ENCODE measurements at regions not wholly inside any gene's neighbourhood (a gene's known extent, or its start where the extent isn't known, plus 50 kb on each side); places are given as distances from the start of the nearest gene placed in this dataset.
"Not testable (repeated sequence)": the region's sequence is repeated elsewhere in the genome, so short reads cannot be mapped to it uniquely, and the experiment has no call there.

DNA sequence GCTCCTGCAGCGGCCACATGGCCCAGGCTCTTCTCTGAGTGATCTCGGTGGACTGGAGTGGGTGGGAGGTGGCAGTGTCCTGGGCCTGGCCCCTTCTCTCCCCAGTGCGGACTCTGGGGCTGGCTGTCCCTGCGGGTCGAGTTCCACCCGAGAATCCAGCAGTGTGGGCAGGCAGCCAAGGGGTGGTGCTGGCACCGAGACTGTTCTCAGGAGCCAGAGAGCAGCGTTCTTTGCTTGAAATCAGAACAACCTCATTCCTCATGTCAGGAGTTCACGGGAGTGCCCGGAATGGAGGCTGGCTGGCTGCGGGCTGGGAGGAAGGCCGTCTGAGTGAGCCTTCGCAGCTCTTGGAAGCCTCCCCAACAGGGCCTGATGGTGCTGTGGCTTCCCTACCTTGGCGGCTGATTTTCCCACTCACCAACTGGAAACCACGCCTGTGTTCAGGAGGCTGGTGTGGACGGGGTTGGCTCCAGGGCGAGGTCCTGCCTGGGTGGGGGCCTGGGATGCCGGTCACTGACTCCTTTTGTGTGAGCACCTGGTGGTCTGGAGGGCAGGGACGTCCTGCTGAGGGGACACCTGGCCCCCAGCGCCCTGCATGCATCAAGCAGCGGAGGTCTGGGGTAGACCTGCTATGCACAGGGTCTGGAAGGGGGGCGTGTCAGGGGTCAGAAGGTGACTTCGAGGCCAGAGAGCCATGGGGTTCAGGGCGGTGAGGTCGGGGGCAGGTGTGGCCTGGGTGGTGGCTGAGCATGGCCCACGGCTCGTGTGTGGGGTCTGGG, 137.6 kb downstream of the TMEM121 start:
- not testable (repeated sequence) for DNase-seq

DNA sequence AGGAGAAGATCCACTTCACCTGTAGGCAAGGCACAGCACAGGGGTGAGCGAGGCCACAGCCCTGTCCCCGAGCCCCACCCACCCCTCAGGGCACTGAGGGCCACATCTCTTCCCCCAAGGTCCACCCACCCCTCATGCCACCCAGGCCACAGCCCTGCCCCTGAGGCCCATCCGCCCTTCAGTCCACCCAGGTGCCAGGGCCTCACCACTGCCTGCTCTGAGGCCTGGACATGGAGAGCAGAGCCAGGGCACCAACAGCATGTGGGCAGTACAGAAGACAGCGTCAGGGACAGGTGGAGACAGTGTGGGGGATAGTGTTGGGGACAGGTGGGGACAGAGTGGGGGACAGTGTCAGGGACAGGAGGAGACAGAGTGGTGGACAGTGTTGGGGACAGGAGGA, 138.3 kb downstream of the TMEM121 start:
- no peak for DNase-seq

DNA sequence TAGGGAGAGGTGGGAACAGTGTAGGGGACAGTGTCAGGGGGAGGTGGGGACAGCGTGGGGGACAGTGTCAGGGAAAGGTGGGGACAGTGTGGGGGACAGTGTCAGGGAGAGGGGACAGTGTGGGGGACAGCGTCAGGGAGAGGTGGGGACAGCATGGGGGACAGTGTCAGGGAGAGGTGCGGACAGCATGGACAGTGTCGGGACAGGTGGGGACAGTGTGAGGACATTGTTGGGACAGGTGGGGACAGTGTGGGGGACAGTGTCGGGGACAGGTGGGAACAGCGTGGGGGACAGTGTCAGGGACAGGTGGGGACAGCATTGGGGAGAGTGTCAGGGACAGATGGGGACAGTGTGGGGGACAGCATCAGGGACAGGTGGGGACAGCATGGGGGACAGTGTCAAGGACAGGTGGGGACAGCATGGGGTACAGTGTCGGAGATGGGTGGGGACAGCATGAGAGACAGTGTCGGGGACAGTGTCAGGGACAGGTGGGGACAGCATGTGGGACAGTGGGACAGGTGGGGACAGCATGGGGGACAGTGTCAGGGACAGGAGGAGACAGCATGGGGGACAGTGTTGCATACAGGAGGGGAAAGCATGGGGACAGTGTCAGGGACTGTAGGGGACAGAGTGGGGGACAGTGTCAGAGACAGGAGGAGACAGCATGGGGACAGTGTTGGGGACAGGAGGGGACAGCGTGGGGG, 139.0 kb downstream of the TMEM121 start:
- DNase-seq, result no peak

DNA sequence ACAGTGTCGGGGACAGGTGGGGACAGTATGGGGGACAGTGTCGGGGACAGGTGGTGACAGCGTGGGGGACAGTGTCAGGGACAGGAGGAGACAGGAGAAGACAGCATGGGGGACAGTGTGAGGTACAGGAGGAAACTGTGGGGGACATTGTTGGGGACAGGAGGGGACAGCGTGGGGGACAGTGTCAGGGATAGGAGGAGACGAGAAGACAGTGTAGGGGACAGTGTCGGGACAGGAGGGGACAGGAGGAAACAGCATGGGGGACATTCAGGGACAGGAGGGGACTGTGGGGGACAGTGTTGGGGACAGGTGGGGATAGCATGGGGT, 139.5 kb downstream of the TMEM121 start:
- DNase-seq, result no peak

DNA sequence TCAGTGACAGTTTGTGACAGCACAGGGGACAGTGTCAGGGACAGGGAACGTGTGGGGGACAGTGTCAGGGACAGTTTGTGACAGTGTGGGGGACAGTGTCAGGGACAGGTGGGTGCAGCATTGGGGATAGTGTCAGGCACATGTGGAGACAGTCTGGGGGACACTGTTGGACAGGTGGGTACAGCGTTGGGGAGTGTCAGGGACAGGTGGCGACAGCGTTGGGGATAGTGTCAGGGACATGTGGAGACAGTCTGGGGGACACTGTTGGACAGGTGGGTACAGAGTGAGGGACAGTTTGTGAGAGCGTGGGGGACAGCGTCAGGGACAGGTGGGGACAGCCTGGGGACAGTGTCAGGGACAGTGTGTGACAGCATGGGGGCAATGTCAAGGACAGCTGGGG, 140.0 kb downstream of the TMEM121 start:
- DNase-seq, result no peak

DNA sequence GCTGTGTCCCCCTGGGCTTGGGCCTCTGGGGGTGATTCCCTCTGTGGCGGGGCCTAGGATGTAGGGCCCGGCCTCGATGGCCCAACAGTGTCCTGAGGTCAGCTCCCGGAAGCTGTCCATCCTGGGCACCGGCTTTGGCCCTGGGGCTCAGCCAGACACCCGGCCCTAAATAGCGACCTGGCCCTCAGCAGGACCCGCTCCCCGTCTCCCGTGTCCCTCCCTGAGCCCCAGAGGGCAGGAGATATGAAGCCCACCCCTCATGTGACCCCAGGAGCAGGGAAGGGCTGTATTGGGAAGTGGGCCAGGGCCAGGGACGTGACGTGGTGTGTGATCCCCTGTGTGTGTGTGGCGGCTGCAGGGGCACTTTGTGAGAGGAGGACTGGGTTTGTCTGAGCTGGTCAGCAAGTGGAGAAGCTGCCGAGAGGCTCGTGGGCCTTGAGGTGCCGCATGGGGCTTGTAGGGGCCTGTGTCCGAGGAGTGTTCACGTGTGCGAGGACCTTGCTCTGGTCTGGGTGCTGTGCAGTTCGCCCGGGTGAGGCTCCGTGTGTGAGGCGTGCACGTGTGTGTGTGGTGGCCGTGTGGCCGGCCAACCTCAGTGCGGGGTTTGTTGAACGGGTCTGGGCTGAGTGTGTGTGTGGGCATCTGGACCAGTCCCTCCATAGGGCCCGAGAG, 140.7 kb downstream of the TMEM121 start:
- DNase-seq, result not testable (repeated sequence)

DNA sequence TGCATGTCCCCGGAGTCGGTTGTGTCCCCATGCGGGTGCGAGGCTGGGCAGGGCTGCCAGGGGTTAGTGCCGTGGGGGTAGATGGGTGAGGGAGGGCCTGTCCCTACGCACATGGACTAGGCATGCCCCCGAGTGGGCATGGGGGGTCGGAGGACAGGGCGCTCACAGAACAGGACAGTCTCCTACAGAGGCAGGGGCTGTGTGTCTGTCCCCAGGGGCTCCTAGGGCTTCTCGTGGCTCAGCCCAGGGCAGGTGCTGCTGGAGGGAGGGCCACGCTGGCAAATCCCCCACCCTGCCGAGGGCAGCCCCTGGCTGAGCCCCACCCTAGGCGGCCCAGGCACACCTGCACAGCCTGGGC, 141.3 kb downstream of the TMEM121 start:
- not testable (repeated sequence) for DNase-seq

DNA sequence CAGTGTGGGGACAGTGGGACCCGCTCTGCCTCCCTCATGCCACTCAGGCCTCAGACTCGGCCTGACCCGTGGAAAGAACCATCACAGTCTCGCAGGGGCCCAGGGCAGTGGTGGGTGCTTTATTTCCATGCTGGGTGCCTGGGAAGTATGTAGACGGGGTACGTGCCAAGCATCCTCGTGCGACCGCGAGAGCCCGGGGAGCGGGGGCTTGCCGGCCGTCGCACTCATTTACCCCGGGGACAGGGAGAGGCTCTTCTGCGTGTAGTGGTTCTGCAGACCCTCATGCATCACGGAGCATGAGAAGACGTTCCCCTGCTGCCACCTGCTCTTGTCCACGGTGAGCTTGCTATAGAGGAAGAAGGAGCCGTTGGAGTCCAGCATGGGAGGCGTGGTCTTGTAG, 141.6 kb downstream of the TMEM121 start:
- DNase-seq, result not testable (repeated sequence)

DNA sequence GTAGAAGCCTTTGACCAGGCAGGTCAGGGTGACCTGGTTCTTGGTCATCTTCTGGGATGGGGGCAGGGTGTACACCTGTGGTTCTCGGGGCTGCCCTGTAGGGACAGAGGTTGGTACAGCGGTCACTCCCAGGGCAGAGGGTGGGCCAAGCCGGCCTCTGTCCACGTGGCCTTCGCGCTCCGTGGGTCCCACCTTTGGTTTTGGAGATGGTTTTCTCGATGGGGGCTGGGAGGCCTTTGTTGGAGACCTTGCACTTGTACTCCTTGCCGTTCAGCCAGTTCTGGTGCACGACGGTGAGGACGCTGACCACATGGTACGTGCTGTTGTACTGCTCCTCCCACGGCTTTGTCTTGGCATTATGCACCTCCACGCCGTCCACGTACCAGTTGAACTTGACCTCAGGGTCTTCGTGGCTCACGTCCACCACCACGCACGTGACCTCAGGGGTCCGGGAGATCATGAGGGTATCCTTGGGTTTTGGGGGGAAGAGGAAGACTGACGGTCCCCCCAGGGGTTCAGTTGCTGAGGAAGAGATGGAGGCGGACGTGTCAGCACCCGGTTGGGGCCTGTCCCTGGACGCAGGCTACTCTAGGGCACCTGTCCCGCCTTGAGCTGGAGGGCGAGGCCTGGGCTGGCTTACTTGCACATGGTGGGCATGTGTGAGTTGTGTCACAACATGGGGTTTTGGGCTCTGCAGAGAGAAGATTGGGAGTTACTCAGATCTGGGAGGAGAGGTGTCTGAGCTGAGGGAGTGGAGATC, 142.3 kb downstream of the TMEM121 start:
- DNase-seq, result not testable (repeated sequence)

DNA sequence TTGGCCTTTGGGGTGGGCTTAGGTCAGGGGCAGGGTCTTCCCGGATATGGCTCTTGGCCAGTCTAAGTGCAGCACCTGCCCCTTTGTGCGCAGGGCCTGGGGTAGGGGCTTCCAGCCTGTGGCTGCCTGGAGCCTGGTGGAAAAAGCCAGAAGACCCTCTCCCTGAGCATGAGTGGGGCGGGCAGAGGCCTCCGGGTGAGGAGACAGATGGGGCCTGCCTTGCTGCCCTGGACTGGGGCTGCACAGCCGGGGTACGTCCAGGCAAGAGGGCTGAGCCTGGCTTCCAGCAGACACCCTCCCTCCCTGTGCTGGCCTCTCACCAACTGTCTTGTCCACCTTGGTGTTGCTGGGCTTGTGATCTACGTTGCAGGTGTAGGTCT, 142.8 kb downstream of the TMEM121 start:
- not testable (repeated sequence) for DNase-seq

DNA sequence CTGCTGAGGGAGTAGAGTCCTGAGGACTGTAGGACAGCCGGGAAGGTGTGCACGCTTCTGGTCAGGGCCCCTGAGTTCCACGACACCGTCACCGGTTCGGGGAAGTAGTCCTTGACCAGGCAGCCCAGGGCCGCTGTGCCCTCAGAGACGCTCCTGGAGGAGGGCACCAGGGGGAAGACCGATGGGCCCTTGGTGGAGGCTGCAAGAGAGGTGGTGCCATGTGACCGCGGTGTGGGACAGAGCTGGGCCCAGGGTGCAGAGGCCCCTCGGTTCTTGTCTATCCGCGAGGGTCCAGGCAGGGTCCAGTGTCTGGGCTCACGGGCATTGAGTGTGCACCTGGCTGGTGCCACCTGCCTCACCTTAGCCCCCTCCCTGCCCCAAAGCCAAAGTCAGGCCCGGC, 143.3 kb downstream of the TMEM121 start:
- DNase-seq, result not testable (repeated sequence)

DNA sequence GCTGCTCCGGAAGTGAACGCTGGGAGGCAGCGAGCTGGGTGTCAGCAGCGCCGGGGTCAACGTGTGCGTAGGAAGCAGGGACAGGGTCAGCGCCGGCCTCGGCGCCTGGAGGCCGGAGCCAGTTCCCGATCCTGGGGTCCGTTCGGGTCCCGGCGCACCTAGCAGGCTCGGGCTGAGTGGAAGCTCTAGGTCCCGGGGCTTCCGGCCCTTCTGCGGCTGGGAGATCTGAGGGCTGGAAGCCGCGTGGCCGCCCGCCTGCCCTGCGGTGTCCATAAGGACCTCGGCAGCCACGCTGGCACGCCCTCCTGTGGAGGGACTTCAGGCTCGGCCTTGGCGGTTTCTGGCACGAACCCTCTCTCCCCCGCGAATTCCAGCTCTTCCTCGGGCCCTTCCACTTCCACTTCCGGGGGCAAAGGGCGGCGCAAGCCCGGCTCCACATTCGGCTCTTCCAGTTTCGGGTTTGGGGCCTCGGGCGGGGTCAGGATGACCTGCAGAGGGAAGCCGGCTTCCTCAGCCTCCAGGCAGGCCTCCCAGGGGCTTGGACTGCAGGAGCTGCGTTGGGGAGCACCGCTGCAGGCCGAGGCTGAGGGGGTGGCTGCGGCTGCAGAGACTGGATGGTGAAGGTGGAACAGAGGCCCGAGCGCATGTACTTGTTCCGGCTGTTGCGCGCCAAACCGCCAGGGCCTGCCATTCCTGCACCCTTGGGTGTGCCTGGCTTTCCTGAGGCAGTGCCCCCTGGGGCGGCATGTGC, 146.2 kb downstream of the TMEM121 start:
- not testable (repeated sequence) for DNase-seq

DNA sequence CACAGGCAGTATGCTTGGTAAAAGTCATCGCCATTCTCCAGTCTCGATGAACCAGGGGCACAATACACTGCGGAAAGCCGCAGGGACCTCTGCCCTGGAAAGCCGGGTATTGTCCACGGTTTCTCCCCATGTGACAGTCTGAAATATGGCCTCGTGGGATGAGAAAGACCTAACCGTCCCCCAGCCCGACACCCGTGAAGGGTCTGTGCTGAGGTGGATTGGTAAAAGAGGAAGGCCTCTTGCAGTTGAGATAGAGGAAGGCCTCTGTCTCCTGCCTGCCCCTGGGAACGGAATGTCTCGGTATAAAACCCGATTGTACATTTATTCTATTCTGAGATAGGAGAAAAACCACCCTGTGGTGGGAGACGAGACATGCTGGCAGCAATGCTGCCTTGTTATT, 149.1 kb downstream of the TMEM121 start:
- DNase-seq, result not testable (repeated sequence)

DNA sequence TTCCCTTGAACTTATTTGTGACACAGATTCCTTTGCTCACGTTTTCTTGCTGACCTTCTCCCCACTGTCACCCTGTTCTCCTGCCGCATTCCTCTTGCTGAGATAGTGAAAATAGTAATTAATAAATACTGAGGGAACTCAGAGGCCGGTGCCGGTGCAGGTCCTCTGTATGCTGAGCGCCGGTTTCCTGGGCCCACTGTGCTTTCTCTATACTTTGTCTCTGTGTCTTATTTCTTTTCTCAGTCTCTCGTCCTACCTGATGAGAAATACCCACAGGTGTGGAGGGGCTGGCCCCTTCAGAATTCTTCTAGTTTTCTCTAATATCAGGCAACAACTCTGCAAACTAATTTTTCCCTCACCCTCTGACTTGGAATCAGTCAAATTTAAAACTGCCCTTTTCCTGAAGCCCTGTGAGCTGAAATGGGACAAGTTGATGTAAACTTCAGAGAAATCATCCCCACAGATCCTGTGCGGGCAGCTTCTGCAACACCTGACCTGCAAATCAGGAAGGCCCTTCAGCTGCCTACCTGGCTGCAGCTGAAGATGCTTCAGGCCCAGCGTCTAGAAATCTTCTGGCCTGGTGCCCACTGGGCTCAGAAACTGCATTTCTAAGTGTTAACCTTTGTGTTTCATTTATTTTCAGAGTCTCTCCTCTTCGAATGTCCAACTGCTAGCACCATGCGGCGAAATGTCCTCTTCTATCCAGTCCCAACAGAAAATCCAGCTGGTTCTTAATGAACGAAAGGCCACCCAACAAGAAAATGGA, 149.7 kb downstream of the TMEM121 start:
- not testable (repeated sequence) for DNase-seq

DNA sequence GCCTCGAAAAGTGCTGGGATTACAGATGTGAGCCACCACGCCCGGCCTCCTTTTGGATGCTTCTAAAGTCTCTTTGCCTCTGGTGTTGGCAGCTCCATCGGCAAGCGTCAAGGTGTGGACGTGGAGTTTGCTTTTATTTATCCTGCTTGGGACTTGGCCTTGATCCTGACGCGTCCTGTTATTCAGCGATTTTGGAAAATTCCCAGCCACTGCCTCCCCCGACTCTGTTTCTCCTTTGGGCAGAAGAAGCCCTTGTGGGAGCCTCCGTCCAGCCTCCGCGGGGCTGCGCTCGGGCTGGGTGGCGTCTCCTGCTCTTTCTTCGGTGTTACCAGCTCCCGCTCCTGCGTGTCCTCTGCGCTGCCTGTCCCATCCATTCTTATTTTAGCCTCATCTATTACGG, 151.7 kb downstream of the TMEM121 start:
- DNase-seq, result not testable (repeated sequence)

DNA sequence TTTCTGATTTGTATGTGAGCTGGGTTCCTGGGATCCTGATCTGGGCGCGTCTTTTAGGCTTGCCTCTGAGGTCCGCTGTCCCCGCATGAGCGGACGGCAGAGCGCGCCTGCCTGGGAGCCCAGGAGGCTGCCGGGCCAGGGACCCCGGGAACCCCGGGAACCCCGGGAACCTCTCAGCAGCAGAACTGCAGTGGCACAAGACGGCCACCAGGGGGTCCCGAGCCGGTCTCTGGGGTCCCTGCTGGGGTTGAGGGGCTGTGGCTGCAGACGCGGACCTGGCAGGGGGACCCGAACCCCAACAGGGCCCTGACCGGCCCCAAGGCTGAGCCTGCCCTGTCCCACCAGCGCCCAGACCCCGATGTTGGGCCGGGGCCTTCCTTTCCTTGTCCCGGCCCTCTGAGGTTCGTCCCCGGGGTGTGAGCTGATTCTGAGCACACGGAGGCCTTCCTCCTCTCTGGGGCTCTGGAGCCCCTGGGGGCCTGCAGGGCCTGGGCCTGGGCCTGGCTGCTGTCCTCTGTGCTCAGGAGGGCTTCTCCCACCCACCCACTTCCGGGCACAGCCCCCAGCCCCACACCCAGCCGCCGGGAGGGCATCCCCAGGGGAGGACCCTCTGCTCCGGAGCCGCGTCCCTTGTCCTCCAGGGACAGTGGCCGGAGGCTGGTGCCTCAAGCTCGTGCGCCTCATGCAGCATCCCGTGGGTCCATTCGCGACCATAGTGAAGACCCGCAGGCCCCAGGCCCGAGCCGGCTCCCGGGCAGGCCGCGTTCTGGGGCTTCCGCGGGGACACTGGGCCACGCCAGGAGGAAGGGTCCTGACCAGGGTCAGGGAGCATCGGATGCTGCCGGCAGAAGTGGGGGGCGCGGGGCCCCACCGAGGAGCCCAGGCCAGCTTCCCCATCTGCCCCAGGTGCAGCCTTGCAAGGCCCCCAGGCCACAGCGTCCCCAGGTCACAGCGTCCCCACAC, 152.9 kb downstream of the TMEM121 start:
- DNase-seq, result not testable (repeated sequence)

DNA sequence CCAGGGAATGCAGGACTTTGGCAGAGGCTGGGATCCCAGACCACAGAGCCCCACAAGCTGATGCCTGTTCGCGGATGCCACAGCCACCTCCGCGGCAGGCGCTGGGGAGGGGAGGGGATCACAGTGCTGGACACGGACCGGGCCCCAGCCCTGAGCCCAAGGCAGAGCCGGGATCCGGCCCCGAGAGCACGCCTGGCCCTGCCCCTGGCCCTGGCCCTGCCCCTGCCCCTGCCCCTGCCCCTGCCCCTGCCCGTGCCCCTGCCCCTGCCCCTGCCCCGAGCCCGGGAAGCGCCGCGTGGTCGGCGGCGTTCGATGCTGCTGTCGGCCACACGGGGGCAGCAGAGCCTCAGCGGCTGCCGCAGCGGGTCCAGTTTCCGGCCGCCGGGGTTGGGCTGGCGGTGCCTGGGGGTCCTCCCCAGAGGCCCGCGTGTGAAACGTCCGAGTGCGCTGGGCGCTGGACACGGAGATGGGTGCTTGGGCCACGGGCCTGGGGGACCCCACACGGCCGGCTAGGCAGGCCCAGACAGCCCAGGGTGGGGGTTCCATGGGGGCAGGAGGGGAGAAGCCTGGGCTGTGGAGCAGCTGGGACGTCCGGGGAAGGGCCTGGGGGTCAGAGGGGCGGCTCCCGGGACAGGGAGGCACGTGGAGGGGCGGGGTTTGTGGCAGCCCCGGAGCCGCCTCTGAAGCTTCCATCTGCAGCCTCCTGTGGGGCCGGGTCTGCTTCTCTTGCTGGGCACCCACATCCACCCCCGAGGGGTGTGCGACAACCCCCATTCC, 153.8 kb downstream of the TMEM121 start:
- not testable (repeated sequence) for DNase-seq

DNA sequence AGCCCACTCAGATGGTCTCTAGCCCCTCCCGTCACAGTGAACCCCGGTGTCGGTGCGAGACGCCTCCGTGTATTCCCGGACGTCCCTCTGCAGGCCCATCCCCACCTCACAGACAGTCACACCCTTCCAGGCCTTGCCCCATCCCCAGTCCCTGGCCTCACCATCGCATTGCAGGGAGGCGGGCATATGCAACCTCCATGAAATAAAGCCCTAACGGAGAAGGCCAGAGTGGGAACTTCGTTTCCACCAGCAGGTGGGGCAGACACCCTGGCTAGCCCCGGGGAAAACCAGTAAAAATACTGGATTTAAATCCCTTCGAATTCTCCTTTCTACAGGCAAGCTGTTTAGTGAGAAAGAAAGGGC, 154.3 kb downstream of the TMEM121 start:
- not testable (repeated sequence) for DNase-seq

DNA sequence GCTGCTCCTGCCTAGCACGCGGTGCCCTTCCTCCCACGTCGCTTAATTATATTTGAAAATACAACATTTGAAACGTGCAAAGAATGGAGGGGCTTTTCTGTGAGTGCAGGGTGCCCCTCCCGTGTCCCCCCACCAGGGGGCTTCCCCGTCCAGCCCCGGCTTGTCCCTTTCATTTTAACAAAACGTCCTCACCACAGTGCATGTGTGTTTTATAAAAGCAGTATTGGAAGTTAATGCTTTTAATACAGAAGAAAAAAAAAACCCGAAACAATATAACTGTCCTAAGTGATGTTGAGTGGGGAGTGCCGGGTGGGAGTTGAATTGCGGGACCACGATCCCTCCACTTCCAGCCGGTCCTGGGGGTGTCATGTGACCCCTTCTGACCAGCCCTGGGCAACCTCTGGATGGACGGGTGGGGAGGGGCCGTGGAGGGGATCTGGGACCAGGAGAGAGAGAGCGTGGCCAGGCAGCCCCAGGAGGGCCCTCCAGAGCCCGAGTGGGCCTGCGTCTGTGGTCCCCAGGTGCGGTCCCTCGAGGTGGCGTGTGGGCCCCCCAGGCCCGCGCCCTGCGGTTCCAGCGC, 155.3 kb downstream of the TMEM121 start:
- DNase-seq, result not testable (repeated sequence)
